NCI-H2171 (cell line): ENCODE measurements at regions not wholly inside any gene's neighbourhood (a gene's known extent, or its start where the extent isn't known, plus 50 kb on each side); places are given as distances from the start of the nearest gene placed in this dataset.
A peak's percentile ranks its signal among the peaks of the same experiment; 100 is the strongest.
"Not testable (repeated sequence)": the region's sequence is repeated elsewhere in the genome, so short reads cannot be mapped to it uniquely, and the experiment has no call there.

Experiments used
- DNase-seq: peaks from one replicate; lab custom pipeline; 2025; lab: John Stamatoyannopoulos, UW

- no peak for DNase-seq
These were observed 632.3 kb upstream of the ZNF385D start for GRCh38 chr3:22383285-22383684.

- no peak for DNase-seq
These were observed 635.1 kb upstream of the ZNF385D start for GRCh38 chr3:22386107-22386506.

GRCh38 chr3:22392286-22392685 lies 641.3 kb upstream of the ZNF385D start:
- DNase-seq: no peak

- no peak for DNase-seq
These were observed 641.8 kb upstream of the ZNF385D start for GRCh38 chr3:22392859-22393258.

GRCh38 chr3:22399566-22399965 lies 648.6 kb upstream of the ZNF385D start:
- DNase-seq: no peak

- DNase-seq: no peak
These were observed 650.5 kb upstream of the ZNF385D start for GRCh38 chr3:22401499-22401898.

- DNase-seq: no peak
These were observed 663.2 kb upstream of the ZNF385D start for GRCh38 chr3:22414239-22414638.

GRCh38 chr3:22416838-22417446 lies 665.9 kb upstream of the ZNF385D start:
- DNase-seq: not testable (repeated sequence)

GRCh38 chr3:22419261-22419660 lies 668.3 kb upstream of the ZNF385D start:
- no peak for DNase-seq

- no peak for DNase-seq
These were observed 670.6 kb upstream of the ZNF385D start for GRCh38 chr3:22421589-22421988.

GRCh38 chr3:22431334-22431733 lies 680.3 kb upstream of the ZNF385D start:
- no peak for DNase-seq

- no peak for DNase-seq
These were observed 688.6 kb upstream of the ZNF385D start for GRCh38 chr3:22439626-22440025.

GRCh38 chr3:22441711-22442110 lies 690.7 kb upstream of the ZNF385D start:
- no peak for DNase-seq

- no peak for DNase-seq
These were observed 692.7 kb upstream of the ZNF385D start for GRCh38 chr3:22443571-22444233.

- DNase-seq: not testable (repeated sequence)
These were observed 694.3 kb upstream of the ZNF385D start for GRCh38 chr3:22445336-22445735.

GRCh38 chr3:22450786-22451400 lies 699.9 kb upstream of the ZNF385D start:
- DNase-seq: peak; percentile 4

- DNase-seq: no peak
These were observed 700.5 kb upstream of the ZNF385D start for GRCh38 chr3:22451501-22451900.

- DNase-seq: no peak
These were observed 703.0 kb upstream of the ZNF385D start for GRCh38 chr3:22453906-22454535.

GRCh38 chr3:22469995-22470394 lies 719.0 kb upstream of the ZNF385D start:
- no peak for DNase-seq

- no peak for DNase-seq
These were observed 720.5 kb upstream of the ZNF385D start for GRCh38 chr3:22471557-22471956.

- no peak for DNase-seq
These were observed 723.9 kb upstream of the ZNF385D start for GRCh38 chr3:22474706-22475445.

GRCh38 chr3:22475665-22476240 lies 724.7 kb upstream of the ZNF385D start:
- DNase-seq: no peak
